ENCODE measurements at regions not wholly inside any gene's neighbourhood (a gene's known extent, or its start where the extent isn't known, plus 50 kb on each side); places are given as distances from the start of the nearest gene placed in this dataset.

- TF ChIP-seq RCOR1 (IDR thresholded peaks at IDR 0.05; ENCODE audit: low read depth, low read length) = no peak
- no peak overlapping the region for H3K27ac ChIP-seq
- H3K4me2 ChIP-seq = no peak overlapping the region
- WGBS (ENCODE audit: missing lambda C conversion rate) = 50% methylated on average over 2 of the region's 2 CpGs
- no peaks in the 10 kb centered on the region for H3K9me3 ChIP-seq
- no peak for DNase-seq (ENCODE audit: low read depth in 1 of 2, low spot score in 1 of 2)
- ATAC-seq = no peak
- FAIRE-seq = no peak
- H3K4me3 ChIP-seq = no peak overlapping the region
- CTCF ChIA-PET = no interaction called here
- 0 out of 3 replicates have a peak, but pooled peaks cover 6% of the 10 kb centered on the region for H3K4me1 ChIP-seq
- POLR2A ChIA-PET = no interaction called here
Observed at GRCh38 chr18:22723773-22724172, 209.4 kb upstream of the RBBP8 start.

- TF ChIP-seq USF2 (IDR thresholded peaks at IDR 0.05) = no peak
- no peak for TF ChIP-seq EHMT2 (IDR thresholded peaks at IDR 0.05; ENCODE audit: low read depth)
- TF ChIP-seq NFE2L2 (conservative IDR thresholded peaks at IDR 0.05; ENCODE audit: low read length) = no peak
- TF ChIP-seq MAFK (IDR thresholded peaks at IDR 0.05; ENCODE audit: partially characterized antibody) = peak; percentile 94
- DNase-seq (ENCODE audit: low read depth in 1 of 2, low spot score in 1 of 2) (no peak), ATAC-seq (no peak), FAIRE-seq (no peak)
- POLR2A ChIA-PET = no interaction called here
- Histone ChIP-seq H3K9me3 (no peaks in the 10 kb centered on the region), H3K4me3 (no peak overlapping the region), H3K4me2 (no peak overlapping the region), H3K4me1 (0 out of 3 replicates have a peak, but pooled peaks cover 8% of the 10 kb centered on the region), H3K27ac (no peak overlapping the region)
- 60% methylated on average over 2 of the region's 2 CpGs for WGBS (ENCODE audit: missing lambda C conversion rate)
- CTCF ChIA-PET = no interaction called here
Observed at GRCh38 chr18:22726469-22726868, 206.7 kb upstream of the RBBP8 start.

- TF ChIP-seq RFX5 (IDR thresholded peaks at IDR 0.05) (no peak), ZNF302 (CRISPR knock-in tag; IDR thresholded peaks at IDR 0.05) (no peak), CTCF (IDR thresholded peaks at IDR 0.05) (no peak), CHD2 (IDR thresholded peaks at IDR 0.05; ENCODE audit: low read length, partially characterized antibody) (no peak), MAX (IDR thresholded peaks at IDR 0.05) (no peak), EP300 (IDR thresholded peaks at IDR 0.05) (no peak)
- ATAC-seq (no peak), FAIRE-seq (no peak), DNase-seq (ENCODE audit: low read depth in 1 of 2, low spot score in 1 of 2) (no peak)
- 0 out of 3 replicates have a peak, but pooled peaks cover 8% of the 10 kb centered on the region for H3K4me1 ChIP-seq
- no peak overlapping the region for H3K4me3 ChIP-seq
- no peak overlapping the region for H3K4me2 ChIP-seq
- ChIA-PET CTCF (no interaction called here), POLR2A (no interaction called here)
- H3K27ac ChIP-seq = no peak overlapping the region
- H3K9me3 ChIP-seq = no peaks in the 10 kb centered on the region
Observed at GRCh38 chr18:22728016-22728415, 205.1 kb upstream of the RBBP8 start.

GRCh38 chr18:22728481-22729105 is 204.5 kb upstream of the RBBP8 start:
- Histone ChIP-seq H3K4me2 (no peak overlapping the region), H3K4me3 (no peak overlapping the region), H3K4me1 (0 out of 3 replicates have a peak, but pooled peaks cover 8% of the 10 kb centered on the region), H3K27ac (no peak overlapping the region), H3K9me3 (no peaks in the 10 kb centered on the region)
- FAIRE-seq (no peak), DNase-seq (ENCODE audit: low read depth in 1 of 2, low spot score in 1 of 2) (no peak), ATAC-seq (no peak)
- 31% methylated on average over 1 of the region's 1 CpG for WGBS (ENCODE audit: missing lambda C conversion rate)
- no peak for TF ChIP-seq TFCP2L1 (CRISPR knock-in tag; IDR thresholded peaks at IDR 0.05)
- TF ChIP-seq EP300 (IDR thresholded peaks at IDR 0.05) = no peak
- no peak for TF ChIP-seq RAD21 (conservative IDR thresholded peaks at IDR 0.05 in 1 of 2, IDR thresholded peaks at IDR 0.05 in 1 of 2)
- TF ChIP-seq MYC (IDR thresholded peaks at IDR 0.05; ENCODE audit: borderline replicate concordance, low read length) = no peak
- TF ChIP-seq GATA3 (IDR thresholded peaks at IDR 0.05; ENCODE audit: borderline replicate concordance) = no peak
- TF ChIP-seq EHMT2 (IDR thresholded peaks at IDR 0.05; ENCODE audit: low read depth) = no peak
- ChIA-PET POLR2A (no interaction called here), CTCF (interaction anchor here (0.7 kb wide), 1 partner anchor 10 kb away, joined by 3 read pairs; no protein-coding TSS in a partner anchor)
